ENCODE measurements at regions not wholly inside any gene's neighbourhood (a gene's known extent, or its start where the extent isn't known, plus 50 kb on each side); places are given as distances from the start of the nearest gene placed in this dataset.

- TF ChIP-seq POLR2A (IDR thresholded peaks at IDR 0.05) (no peak), CTCF (IDR thresholded peaks at IDR 0.05) (no peak), POLR2AphosphoS5 (IDR thresholded peaks at IDR 0.05) (no peak)
Observed at GRCh38 chr6:21323577-21323976, 270.0 kb upstream of the SOX4 start.
